ENCODE measurements at regions not wholly inside any gene's neighbourhood (a gene's known extent, or its start where the extent isn't known, plus 50 kb on each side); places are given as distances from the start of the nearest gene placed in this dataset.
"Not testable (repeated sequence)": the region's sequence is repeated elsewhere in the genome, so short reads cannot be mapped to it uniquely, and the experiment has no call there.

GRCh38 chr12:45490232-45490881 is 239.1 kb upstream of the ARID2 start:
- no peak for DNase-seq (ENCODE audit: low read depth)
- H3K4me3 ChIP-seq (ENCODE audit: low read depth, low read length): no peak overlapping the region

- H3K4me3 ChIP-seq (ENCODE audit: low read depth, low read length): no peak overlapping the region
- DNase-seq (ENCODE audit: low read depth): no peak
These were observed 235.2 kb upstream of the ARID2 start for GRCh38 chr12:45494279-45494678.

- no peak overlapping the region for H3K4me3 ChIP-seq (ENCODE audit: low read depth, low read length)
- no peak for DNase-seq (ENCODE audit: low read depth)
These were observed 230.9 kb upstream of the ARID2 start for GRCh38 chr12:45498645-45499044.

- no peak for DNase-seq (ENCODE audit: low read depth)
- no peak overlapping the region for H3K4me3 ChIP-seq (ENCODE audit: low read depth, low read length)
These were observed 226.9 kb upstream of the ARID2 start for GRCh38 chr12:45502481-45503128.

DNA sequence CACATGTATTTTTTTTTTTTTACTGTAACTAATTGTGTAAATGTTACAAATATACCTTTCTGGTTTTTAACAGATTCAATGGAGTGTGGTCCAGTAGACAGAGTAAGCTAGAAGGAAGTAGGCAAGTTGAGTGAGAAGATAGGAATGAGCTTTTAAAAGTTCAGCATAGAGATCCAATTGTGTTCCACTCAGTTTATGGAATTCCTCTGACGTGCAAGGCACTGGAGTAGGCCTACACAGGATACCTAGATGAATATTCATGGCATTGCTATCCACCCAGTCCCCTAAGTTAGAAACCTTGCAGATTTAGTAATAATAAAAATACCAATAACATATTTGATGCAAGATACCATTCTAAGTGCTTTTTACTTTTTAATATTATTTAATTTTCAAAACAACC is 225.6 kb upstream of the ARID2 start:
- no peak overlapping the region for H3K4me3 ChIP-seq (ENCODE audit: low read depth, low read length)
- DNase-seq (ENCODE audit: low read depth): no peak

GRCh38 chr12:45504316-45505010 is 225.0 kb upstream of the ARID2 start:
- no peak overlapping the region for H3K4me3 ChIP-seq (ENCODE audit: low read depth, low read length)
- no peak for DNase-seq (ENCODE audit: low read depth)

DNA sequence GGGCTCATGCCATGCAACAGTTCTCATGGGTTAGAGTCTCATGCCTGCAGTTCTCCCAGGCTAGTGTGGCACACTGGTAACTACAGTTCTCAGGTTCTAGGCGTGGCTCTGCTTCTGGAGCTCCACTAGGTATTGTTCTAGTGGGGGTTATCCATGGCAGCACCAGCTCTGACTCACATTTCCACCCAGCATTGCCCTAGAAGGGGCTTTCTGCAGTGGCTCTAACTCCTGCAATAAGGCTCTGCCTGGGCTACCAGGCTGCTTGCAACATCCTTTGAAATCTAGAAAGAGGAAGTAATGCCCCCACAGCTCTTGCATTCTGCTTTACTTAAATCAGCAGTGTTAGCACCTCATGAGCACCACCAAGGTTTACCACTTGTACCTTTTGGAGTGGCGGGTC is 220.3 kb upstream of the ARID2 start:
- H3K4me3 ChIP-seq (ENCODE audit: low read depth, low read length): no peak overlapping the region
- no peak for DNase-seq (ENCODE audit: low read depth)

GRCh38 chr12:45509621-45510020 is 219.9 kb upstream of the ARID2 start:
- no peak overlapping the region for H3K4me3 ChIP-seq (ENCODE audit: low read depth, low read length)
- DNase-seq (ENCODE audit: low read depth): no peak

- no peak for DNase-seq (ENCODE audit: low read depth)
- H3K4me3 ChIP-seq (ENCODE audit: low read depth, low read length): no peak overlapping the region
These were observed 212.1 kb upstream of the ARID2 start for GRCh38 chr12:45517381-45517780.

DNA sequence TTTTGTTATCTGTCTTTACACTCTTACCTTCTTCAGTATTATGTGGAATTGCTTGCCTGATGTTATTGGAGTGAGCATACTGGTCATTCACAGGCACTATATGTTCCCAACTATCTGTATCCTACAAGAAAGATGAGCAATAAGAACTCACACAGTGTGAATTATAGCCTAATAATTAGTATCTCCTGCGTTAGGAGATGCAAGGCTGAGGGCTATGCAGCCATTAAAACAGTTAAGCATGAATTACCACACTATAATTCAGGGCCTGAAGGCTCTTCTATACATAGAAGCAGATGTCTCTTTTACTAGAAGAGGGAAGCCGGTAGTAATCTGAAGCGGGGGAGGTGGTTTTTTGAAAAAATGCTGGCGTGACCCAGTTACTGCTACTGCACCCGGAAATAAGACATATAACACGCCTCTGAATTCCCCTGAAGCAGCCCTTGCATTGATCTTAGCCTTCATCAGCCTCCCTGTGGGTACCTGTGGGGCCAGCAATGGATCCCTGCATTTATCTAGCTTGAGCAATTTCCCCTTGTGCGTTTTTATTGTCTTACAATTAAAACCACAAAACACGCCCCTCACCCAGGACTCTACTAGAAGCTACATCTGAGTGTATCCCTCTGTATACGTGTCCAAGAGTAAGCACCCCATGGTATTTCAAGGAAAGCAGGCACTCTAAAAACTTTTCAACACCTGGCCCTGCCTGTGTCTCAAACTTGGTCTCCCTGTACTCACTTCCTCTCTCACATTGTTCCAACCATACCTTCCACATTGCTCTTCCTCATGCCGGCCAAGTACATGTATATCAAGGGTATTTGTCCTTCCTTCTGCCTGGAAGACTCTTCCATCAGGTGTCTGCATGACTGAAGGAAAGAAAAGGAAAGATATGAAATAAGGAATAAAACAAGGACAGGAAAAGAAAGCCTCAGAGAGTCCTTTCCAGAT is 210.9 kb upstream of the ARID2 start:
- no peak overlapping the region for H3K4me3 ChIP-seq (ENCODE audit: low read depth, low read length)
- no peak for DNase-seq (ENCODE audit: low read depth)

- no peak for DNase-seq (ENCODE audit: low read depth)
- no peak overlapping the region for H3K4me3 ChIP-seq (ENCODE audit: low read depth, low read length)
These were observed 207.3 kb upstream of the ARID2 start for GRCh38 chr12:45522227-45522626.

DNA sequence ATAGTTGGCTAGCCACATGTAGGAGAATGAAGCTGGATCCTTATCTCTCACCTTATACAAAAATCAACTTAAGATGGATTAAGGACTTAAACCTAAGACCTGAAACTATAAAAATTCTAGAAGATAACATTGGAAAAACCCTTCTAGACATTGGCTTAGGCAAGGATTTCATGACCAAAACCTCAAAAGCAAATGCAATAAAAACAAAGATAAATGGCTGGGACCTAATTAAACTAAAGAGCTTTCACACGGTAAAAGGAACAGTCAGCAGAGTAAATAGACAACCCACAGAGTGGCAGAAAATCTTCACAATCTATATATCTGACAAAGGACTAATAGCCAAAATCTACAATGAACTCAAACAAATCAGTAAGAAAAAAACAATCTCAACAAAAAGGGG is 202.7 kb upstream of the ARID2 start:
- DNase-seq (ENCODE audit: low read depth); H3K4me3 ChIP-seq (ENCODE audit: low read depth, low read length): not testable (repeated sequence)

DNA sequence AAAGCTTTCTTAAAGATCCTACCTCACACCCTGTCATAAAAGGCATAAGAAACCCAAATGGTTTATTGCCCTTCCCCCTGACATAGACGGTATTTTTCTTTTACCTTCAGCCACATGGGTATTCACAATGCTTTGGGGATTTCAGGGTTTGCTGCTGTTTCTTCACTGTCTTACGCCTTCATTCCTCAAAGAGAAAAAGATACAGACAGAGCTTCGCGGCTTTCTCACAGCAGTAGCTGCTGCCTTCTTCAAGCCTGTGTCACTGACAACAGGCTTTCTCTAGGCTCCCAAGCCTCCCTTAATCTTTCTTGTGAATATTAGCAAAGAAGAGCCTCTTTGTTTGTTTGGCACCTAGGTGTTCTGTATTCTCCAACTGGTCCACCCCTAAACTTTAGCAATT is 197.4 kb upstream of the ARID2 start:
- H3K4me3 ChIP-seq (ENCODE audit: low read depth, low read length): no peak overlapping the region
- DNase-seq (ENCODE audit: low read depth): no peak

DNA sequence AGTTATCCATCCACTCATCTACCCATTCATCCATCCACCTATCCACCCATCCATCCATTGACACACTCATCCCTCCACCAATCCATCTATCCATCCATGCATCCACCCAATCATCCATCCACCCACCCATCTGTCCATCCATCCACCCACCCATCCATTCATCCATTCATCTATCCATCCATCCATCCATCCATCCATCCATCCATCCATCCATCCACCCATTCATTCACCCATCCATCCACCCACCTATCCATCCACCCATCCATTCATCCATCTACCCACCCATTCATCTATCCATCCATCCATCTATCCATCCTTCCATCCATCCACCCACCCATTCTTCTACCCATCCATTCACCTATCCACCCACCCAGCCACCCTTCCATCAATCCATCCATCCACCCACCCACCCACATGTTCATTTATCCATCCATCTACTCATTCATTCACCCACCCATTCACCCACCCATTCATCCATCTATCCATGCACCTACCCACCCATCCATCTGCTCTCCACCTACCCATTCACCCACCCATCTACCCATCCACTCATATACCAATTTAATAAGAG is 193.8 kb upstream of the ARID2 start:
- DNase-seq (ENCODE audit: low read depth): no peak
- H3K4me3 ChIP-seq (ENCODE audit: low read depth, low read length): no peak overlapping the region

DNA sequence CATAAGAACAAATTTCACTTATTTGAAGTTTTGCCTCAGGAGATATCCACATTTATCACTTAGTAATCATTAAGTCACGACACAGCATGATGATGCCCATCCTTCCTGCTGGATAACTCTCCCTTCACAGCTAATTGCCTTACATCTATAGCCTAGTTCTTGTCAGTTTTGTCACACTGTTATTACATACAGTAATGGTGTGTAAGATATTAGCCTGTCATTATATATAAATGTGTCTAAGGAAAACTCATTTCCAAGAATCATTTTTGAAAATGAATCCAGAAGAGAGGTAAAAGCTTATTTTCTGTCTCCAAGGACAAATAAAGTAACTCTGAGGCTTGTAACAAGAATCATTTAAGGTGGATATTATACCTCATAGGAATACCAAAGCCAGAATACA is 193.2 kb upstream of the ARID2 start:
- no peak for DNase-seq (ENCODE audit: low read depth)
- H3K4me3 ChIP-seq (ENCODE audit: low read depth, low read length): no peak overlapping the region

GRCh38 chr12:45540661-45541341 is 188.7 kb upstream of the ARID2 start:
- DNase-seq (ENCODE audit: low read depth): no peak
- H3K4me3 ChIP-seq (ENCODE audit: low read depth, low read length): no peak overlapping the region

DNA sequence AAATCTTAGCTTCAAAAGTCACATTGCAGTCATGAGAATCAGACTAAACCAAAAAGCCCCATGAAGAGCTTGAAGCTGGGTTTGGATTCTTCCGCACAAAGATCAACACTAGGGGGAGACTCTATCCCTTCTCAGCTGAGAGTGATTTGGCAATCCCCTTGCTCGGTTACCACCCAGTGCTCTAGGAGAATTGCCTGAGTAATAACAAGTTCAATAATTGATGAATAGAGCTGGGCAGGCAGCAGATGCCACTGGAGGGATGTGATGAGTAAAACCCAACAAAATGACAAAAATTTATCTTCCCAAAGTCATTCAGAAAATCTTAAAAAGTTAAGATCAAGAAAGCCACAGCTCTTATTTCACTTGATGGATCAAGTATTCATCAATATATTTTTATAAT is 185.6 kb upstream of the ARID2 start:
- H3K4me3 ChIP-seq (ENCODE audit: low read depth, low read length): no peak overlapping the region
- peak; percentile 56 for DNase-seq (ENCODE audit: low read depth)

DNA sequence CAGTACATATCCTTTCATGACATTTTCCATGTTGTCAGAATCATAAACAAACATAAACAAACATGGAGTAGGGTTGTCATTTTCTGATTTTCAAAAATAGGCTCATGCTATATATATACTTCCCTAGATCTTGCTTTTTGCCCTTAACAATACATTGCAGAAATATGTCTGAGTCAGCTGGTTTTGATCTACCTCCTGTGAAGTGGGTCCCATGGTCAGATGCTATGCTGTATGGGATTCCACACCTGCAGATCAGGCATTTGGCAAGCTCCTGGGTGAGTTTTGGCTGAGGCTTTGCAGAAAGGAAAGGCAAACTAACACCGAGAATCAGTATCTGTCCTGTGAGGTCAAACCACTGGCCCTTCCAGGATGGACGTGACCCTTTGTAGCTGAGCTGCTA is 183.0 kb upstream of the ARID2 start:
- H3K4me3 ChIP-seq (ENCODE audit: low read depth, low read length): no peak overlapping the region
- DNase-seq (ENCODE audit: low read depth): no peak

DNA sequence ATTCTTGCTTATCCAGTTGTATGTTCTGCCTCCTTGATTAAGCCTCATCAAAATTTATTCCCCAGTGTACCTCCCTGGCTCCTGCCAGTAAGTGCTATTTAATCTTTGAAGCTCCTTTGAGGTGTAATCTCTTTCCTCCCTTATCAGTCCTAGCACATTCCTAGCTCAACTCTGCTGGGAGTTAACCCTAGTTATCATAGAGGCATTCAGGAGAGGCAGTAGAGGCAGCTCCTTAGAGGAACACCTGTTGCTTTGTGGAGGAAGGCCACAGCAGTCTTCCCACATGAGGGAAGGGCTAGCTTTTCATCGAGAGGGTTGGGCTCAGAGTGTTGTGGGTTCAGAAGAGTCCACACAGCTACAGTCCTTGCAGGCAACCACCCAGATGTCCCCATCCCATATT is 182.4 kb upstream of the ARID2 start:
- DNase-seq (ENCODE audit: low read depth): no peak
- no peak overlapping the region for H3K4me3 ChIP-seq (ENCODE audit: low read depth, low read length)

Data from skeletal muscle cell (primary cell).